IMR-90 (cell line): ENCODE measurements at regions not wholly inside any gene's neighbourhood (a gene's known extent, or its start where the extent isn't known, plus 50 kb on each side); places are given as distances from the start of the nearest gene placed in this dataset.

Experiments used
- BHLHE40 ChIP-seq: fragments of 150-350 bp; IDR thresholded peaks from 2 replicates; pipeline ENCODE4 v1.6.1; 2016; ENCODE audit warnings: mild to moderate bottlenecking, low read depth, low read length
- CEBPB ChIP-seq: IDR thresholded peaks from 2 replicates; pipeline ENCODE4 v1.6.1; 2012; ENCODE audit warnings: low read depth, low read length, improper control_type of control experiment
- CHD1 ChIP-seq: IDR thresholded peaks from 2 replicates; pipeline ENCODE4 v1.6.1; 2012; ENCODE audit warnings: low read depth, low read length, improper control_type of control experiment
- FOS ChIP-seq: fragments of 150-350 bp; IDR thresholded peaks from 2 replicates; pipeline ENCODE4 v1.6.1; 2016; ENCODE audit warnings: low read depth, low read length
- MAFK ChIP-seq: IDR thresholded peaks from 2 replicates; pipeline ENCODE4 v1.6.1; 2012; ENCODE audit warnings: low read depth, low read length, improper control_type of control experiment
- POLR2A ChIP-seq: IDR thresholded peaks from 2 replicates; pipeline ENCODE4 v1.6.1; 2012; ENCODE audit warnings: mild to moderate bottlenecking, low read depth, low read length
- RAD21 ChIP-seq: IDR thresholded peaks from 2 replicates; pipeline ENCODE4 v1.6.1; 2012; ENCODE audit warnings: low read length, improper control_type of control experiment
- RFX5 ChIP-seq: IDR thresholded peaks from 2 replicates; pipeline ENCODE4 v1.8.0; 2012; ENCODE audit warnings: low read depth, mild to moderate bottlenecking, low read length, moderate library complexity
- SMC3 ChIP-seq: fragments of 150-350 bp; IDR thresholded peaks from 2 replicates; pipeline ENCODE4 v1.6.1; 2016; ENCODE audit warnings: low read depth, mild to moderate bottlenecking, antibody characterized with exemption, low read length, moderate library complexity
- TF ChIP-seq, protein P1 (sequence below): conservative IDR thresholded peaks from 2 replicates; pipeline ENCODE4 v1.5.1; 2012; ENCODE audit warnings: mild to moderate bottlenecking, low read depth, low read length, improper control_type of control experiment
- TF ChIP-seq, protein P2 (sequence below): fragments of 150-350 bp; IDR thresholded peaks from 2 replicates; pipeline ENCODE4 v1.6.1; 2017; ENCODE audit warnings: mild to moderate bottlenecking, antibody characterized with exemption, low read length, low read depth

DNA sequence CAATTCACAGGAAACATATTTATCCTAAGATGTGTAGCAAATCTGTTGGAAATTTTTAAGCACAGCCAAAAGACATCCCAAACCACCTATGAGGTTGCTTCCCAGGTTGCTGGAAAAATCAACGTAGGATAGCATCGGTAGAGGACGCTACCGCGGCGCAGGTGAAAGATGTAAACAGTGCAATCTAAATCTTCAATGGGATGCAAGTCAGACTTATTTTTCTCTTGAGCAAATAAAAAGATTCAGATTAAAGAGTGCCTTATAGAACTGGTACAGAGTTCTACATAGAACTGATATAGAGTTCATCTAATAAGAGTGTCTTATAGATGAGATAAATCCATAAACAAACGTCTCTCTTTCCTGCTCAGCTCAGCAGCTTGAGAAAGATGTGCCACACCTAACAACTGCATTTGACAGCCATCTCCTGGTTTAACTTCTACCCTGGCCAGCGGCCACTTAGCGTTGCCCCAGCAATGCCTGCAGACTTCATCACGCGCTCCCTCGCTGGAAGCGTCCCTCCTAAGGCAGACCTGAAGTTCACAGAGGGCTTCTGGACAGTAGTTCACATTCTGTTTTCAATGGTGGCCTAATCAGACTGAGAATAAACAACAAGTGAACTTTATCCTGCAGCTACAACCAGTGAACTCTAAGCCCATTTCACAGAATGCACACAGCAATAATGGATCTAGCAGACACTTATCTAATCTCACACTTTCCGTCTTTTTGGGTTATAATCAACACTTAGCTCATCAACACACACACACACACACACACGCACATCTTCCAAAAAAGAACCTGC, 164.5 kb downstream of the TOMM20 start:
- TF ChIP-seq, protein P1, sequence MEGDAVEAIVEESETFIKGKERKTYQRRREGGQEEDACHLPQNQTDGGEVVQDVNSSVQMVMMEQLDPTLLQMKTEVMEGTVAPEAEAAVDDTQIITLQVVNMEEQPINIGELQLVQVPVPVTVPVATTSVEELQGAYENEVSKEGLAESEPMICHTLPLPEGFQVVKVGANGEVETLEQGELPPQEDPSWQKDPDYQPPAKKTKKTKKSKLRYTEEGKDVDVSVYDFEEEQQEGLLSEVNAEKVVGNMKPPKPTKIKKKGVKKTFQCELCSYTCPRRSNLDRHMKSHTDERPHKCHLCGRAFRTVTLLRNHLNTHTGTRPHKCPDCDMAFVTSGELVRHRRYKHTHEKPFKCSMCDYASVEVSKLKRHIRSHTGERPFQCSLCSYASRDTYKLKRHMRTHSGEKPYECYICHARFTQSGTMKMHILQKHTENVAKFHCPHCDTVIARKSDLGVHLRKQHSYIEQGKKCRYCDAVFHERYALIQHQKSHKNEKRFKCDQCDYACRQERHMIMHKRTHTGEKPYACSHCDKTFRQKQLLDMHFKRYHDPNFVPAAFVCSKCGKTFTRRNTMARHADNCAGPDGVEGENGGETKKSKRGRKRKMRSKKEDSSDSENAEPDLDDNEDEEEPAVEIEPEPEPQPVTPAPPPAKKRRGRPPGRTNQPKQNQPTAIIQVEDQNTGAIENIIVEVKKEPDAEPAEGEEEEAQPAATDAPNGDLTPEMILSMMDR: no peak
- TF ChIP-seq MAFK (no peak), POLR2A (no peak), RAD21 (no peak), SMC3 (no peak), CEBPB (no peak), CHD1 (no peak), FOS (no peak), BHLHE40 (no peak), RFX5 (no peak)
- TF ChIP-seq, protein P2, sequence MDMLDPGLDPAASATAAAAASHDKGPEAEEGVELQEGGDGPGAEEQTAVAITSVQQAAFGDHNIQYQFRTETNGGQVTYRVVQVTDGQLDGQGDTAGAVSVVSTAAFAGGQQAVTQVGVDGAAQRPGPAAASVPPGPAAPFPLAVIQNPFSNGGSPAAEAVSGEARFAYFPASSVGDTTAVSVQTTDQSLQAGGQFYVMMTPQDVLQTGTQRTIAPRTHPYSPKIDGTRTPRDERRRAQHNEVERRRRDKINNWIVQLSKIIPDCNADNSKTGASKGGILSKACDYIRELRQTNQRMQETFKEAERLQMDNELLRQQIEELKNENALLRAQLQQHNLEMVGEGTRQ: no peak
